Subcutaneous abdominal adipose tissue (tissue), 5 donors: ENCODE measurements at regions not wholly inside any gene's neighbourhood (a gene's known extent, or its start where the extent isn't known, plus 50 kb on each side); places are given as distances from the start of the nearest gene placed in this dataset.

Experiments used
- H3K27ac ChIP-seq: one replicate; pipeline ENCODE4 v1.7.0; 2013; ENCODE audit warnings: low read depth, mild to moderate bottlenecking, inconsistent platforms, low read length, moderate library complexity
- H3K27me3 ChIP-seq, 5 donors: one replicate each; pipeline ENCODE4 v1.7.0; 2013; ENCODE audit warnings: low read length in 5 of 5, inconsistent platforms in 1 of 5; ENCODE audit not compliant: control insufficient read depth in 5 of 5, insufficient read depth in 4 of 5
- H3K36me3 ChIP-seq, 5 donors: one replicate each; pipeline ENCODE4 v1.7.0; 2013; ENCODE audit warnings: low read length in 5 of 5; ENCODE audit not compliant: control insufficient read depth in 5 of 5, insufficient read depth in 5 of 5
- H3K4me1 ChIP-seq, 5 donors: one replicate each; pipeline ENCODE4 v1.7.0; 2013; ENCODE audit warnings: low read length in 5 of 5, mild to moderate bottlenecking in 3 of 5, moderate library complexity in 1 of 5; ENCODE audit not compliant: control insufficient read depth in 5 of 5, insufficient read depth in 5 of 5
- H3K4me3 ChIP-seq, 5 donors: one replicate each; pipeline ENCODE4 v1.7.0; 2013; ENCODE audit warnings: low read length in 5 of 5, low read depth in 1 of 5
- H3K9ac ChIP-seq, 5 donors: one replicate each; pipeline ENCODE4 v1.7.0; 2013; ENCODE audit warnings: low read length in 5 of 5, mild to moderate bottlenecking in 4 of 5, moderate library complexity in 3 of 5
- H3K9me3 ChIP-seq, 5 donors: one replicate each; pipeline ENCODE4 v1.7.0; 2013; ENCODE audit warnings: low read length in 5 of 5; ENCODE audit not compliant: control insufficient read depth in 5 of 5
- donor health status: healthy.
- donor health status: healthy.
- donor health status: healthy.
- donor health status: healthy.
- donor health status: healthy.

DNA sequence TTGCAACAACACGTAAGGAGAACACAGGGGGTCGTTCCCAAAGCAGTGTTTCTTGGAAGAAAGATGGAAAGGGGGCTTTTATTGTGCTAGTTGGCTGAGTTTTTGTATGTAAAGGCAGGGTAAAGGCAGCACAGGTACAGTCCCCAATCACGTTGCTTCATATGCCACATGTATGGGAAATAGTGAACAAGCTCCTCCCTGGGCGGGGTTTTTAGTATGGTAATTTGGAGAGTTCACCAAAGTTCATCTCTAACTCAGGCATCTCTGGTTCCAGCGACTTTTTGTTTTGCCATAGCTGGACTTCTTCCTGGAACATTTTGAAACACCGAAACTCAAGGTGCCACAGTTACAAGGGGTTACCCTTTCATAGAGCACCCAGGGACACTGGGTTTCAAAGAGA lies 133.9 kb downstream of the CAAP1 start:
- Histone ChIP-seq H3K36me3 (no peaks in the 10 kb centered on the region), H3K4me3 (no peak overlapping the region), H3K27ac (no peak overlapping the region), H3K9me3 (no peaks in the 10 kb centered on the region), H3K27me3 (no peaks in the 10 kb centered on the region), H3K4me1 (peaks cover 0 to 13% (median 10%) of the 10 kb centered on the region in 5 donors), H3K9ac (no peak overlapping the region)

DNA sequence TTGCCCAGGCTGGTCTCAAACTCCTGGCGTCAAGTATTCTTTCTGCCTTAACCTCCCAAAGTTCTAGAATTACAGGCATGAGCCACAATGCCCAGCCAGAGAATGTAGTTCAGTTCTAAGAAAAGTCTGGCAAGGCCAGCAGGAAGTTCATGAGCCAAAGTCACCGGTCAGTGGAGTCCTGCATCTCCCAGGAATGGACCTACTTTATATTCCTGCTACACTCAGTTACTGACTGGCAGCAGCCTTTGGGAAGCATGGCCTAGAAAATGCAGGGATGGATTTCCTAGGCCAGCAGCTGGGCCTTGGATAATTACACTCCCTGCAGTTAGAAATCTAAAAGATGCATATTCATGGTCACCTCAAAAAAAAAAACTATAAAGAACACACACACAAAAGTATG lies 135.7 kb downstream of the CAAP1 start:
- no peak overlapping the region for H3K27ac ChIP-seq
- H3K36me3 ChIP-seq = no peaks in the 10 kb centered on the region

DNA sequence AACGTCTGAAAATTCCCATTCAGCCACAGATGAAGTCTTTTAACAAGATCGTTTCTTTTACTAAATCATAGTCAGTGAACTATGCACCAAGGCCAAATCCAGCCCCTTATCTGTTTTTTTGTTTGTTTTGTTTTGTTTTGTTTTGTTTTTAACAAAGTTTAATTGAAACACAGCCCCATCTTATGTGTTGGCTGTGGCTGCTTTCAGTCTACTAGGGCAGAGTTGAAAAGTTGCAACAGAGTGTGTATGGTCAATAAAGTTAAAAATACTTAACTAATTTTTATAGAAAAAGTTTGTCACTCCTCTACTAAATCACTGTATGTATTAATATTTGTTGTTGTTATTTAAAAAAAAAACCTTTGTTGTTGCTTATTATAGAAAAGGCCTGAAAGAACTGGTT lies 137.1 kb downstream of the CAAP1 start:
- H3K4me1 ChIP-seq = peaks cover 0 to 13% (median 10%) of the 10 kb centered on the region in 5 donors
- H3K4me3 ChIP-seq = no peak overlapping the region
- no peak overlapping the region for H3K27ac ChIP-seq

More for the DNA sequence above, 135.7 kb downstream of the CAAP1 start:
- Histone ChIP-seq H3K4me3 (no peak overlapping the region), H3K9me3 (no peaks in the 10 kb centered on the region), H3K9ac (no peak overlapping the region), H3K4me1 (peaks cover 0 to 13% (median 10%) of the 10 kb centered on the region in 5 donors), H3K27me3 (no peaks in the 10 kb centered on the region)

DNA sequence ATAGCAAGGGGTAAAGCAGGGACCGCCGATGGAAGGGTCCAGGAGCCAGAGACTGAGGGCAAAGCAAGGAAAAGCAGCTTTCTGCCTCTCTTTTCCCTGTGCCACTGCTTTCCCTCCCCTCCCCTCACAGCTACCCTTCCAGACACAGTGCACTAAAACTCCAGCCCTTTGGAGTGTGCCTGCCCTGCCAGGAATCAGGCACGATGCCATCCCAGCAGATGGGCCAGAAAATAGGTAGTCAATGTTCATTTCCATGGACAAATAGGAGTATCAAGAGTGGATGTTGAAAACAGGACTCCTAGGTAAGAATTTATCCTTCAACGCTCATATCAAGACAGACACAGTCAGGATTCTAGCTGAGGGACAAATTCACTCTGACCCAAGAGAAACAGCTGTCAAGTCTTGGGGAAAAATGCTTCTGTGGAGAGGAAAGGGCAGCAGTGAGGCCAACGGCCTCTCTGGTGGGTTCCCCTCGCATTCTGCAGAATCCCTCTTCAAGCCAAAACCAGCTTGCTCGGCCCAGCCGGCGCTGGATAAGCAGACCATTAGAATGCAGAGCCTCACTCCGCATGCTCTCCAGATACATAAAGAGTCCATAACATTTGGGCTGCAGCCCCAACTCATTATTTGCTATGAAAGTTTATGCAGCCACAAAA lies 138.0 kb downstream of the CAAP1 start:
- Histone ChIP-seq H3K4me1 (peaks cover 0 to 13% (median 10%) of the 10 kb centered on the region in 5 donors), H3K36me3 (no peaks in the 10 kb centered on the region), H3K4me3 (no peak overlapping the region), H3K9ac (no peak overlapping the region), H3K9me3 (no peaks in the 10 kb centered on the region), H3K27ac (no peak overlapping the region), H3K27me3 (no peaks in the 10 kb centered on the region)

More for the DNA sequence above, 137.1 kb downstream of the CAAP1 start:
- H3K9me3 ChIP-seq = no peaks in the 10 kb centered on the region
- no peak overlapping the region for H3K9ac ChIP-seq
- H3K36me3 ChIP-seq = no peaks in the 10 kb centered on the region
- no peaks in the 10 kb centered on the region for H3K27me3 ChIP-seq

- peaks cover 0 to 13% (median 10%) of the 10 kb centered on the region in 5 donors for H3K4me1 ChIP-seq
- no peaks in the 10 kb centered on the region for H3K9me3 ChIP-seq
- H3K9ac ChIP-seq = no peak overlapping the region
- H3K36me3 ChIP-seq = no peaks in the 10 kb centered on the region
- no peak overlapping the region for H3K4me3 ChIP-seq
- no peak overlapping the region for H3K27ac ChIP-seq
- H3K27me3 ChIP-seq = no peaks in the 10 kb centered on the region
Measured at GRCh38 chr9:26753971-26754370, 138.6 kb downstream of the CAAP1 start.

- H3K27ac ChIP-seq = no peak overlapping the region
- no peaks in the 10 kb centered on the region for H3K36me3 ChIP-seq
- no peak overlapping the region for H3K4me3 ChIP-seq
- H3K27me3 ChIP-seq = no peaks in the 10 kb centered on the region
- no peak overlapping the region for H3K9ac ChIP-seq
- H3K9me3 ChIP-seq = no peaks in the 10 kb centered on the region
- H3K4me1 ChIP-seq = peaks cover 0 to 10% (median 8%) of the 10 kb centered on the region in 5 donors
Measured at GRCh38 chr9:26750162-26750561, 142.4 kb downstream of the CAAP1 start.

- no peak overlapping the region for H3K4me3 ChIP-seq
- H3K4me1 ChIP-seq = no peaks in the 10 kb centered on the region
- H3K27me3 ChIP-seq = no peaks in the 10 kb centered on the region
- no peaks in the 10 kb centered on the region for H3K36me3 ChIP-seq
- H3K9ac ChIP-seq = no peak overlapping the region
- no peak overlapping the region for H3K27ac ChIP-seq
- H3K9me3 ChIP-seq = no peaks in the 10 kb centered on the region
Measured at GRCh38 chr9:26748449-26749058, 144.0 kb downstream of the CAAP1 start.

DNA sequence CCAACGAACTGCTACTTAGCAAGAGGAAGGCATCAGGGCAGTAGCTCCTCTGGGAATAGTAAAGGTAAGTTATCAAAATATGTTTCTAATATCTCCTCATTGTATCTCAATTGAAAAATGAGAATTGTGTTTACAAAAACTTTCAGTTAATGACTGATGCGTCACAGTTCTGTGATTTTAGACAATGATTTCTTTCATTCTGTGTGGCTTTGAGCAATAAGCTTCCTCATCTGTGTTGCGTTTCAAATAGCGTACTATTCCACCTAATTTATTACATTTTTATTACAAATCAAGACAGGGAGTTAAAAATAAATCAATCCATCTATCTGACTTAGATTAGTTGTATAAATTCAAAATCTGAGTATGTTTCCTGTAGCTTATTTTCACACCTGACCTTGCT lies 145.0 kb downstream of the CAAP1 start:
- Histone ChIP-seq H3K27ac (no peak overlapping the region), H3K36me3 (no peaks in the 10 kb centered on the region), H3K4me3 (no peak overlapping the region), H3K27me3 (no peaks in the 10 kb centered on the region), H3K9ac (no peak overlapping the region), H3K9me3 (no peaks in the 10 kb centered on the region), H3K4me1 (no peaks in the 10 kb centered on the region)

DNA sequence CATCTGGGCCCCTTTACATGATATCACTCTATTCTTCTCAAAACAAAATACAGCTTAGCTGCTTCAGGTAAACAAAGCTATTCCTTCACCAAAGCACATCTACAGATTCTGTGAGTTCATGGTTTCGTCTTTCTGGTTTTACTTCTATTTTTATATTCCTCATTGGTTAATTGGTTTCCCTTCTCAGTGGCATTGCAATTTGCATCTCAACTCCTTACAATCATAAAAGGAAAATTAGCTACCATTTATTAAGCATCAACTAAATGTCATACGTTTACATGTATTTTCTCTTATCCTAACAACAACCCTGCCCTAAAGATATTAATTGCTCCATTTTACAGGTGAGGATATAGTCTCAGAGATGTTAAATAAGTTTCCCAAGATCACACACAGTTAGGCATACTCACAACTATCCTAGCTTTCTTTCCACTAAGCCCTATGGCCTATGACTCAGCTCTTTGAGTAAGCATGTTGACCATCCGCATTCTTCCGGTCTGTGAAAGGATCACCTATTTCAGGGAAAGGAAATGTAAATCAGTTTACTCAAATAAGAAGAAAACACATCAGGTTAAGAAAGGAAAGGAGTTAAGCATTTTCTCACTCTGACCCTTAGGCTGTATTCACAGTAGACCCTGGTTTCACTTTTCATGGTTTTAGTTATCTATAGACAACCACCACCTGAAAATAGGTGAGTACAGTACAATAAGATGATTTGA lies 146.1 kb downstream of the CAAP1 start:
- Histone ChIP-seq H3K27ac (no peak overlapping the region), H3K36me3 (no peaks in the 10 kb centered on the region), H3K4me3 (no peak overlapping the region), H3K9ac (no peak overlapping the region), H3K9me3 (no peaks in the 10 kb centered on the region), H3K4me1 (no peaks in the 10 kb centered on the region), H3K27me3 (no peaks in the 10 kb centered on the region)

- H3K27ac ChIP-seq = no peak overlapping the region
- no peaks in the 10 kb centered on the region for H3K27me3 ChIP-seq
- no peak overlapping the region for H3K9ac ChIP-seq
- peaks cover 0 to under 1% (median 0%) of the 10 kb centered on the region in 5 donors for H3K9me3 ChIP-seq
- no peak overlapping the region for H3K4me3 ChIP-seq
- no peaks in the 10 kb centered on the region for H3K4me1 ChIP-seq
- no peaks in the 10 kb centered on the region for H3K36me3 ChIP-seq
Measured at GRCh38 chr9:26745111-26745510, 147.5 kb downstream of the CAAP1 start.
